ENCODE measurements at regions not wholly inside any gene's neighbourhood (a gene's known extent, or its start where the extent isn't known, plus 50 kb on each side); places are given as distances from the start of the nearest gene placed in this dataset.
"Not testable (repeated sequence)": the region's sequence is repeated elsewhere in the genome, so short reads cannot be mapped to it uniquely, and the experiment has no call there.

GRCh38 chr6:51049983-51050877 is 231.6 kb downstream of the TFAP2B start:
- ChIA-PET CTCF (interaction anchor here (0.5 to 0.7 kb wide), 4 partner anchors 353 to 925 kb away, joined by 3 to 4 read pairs (median 3); no protein-coding TSS in a partner anchor), POLR2A (no interaction called here)
- no peak for TF ChIP-seq CTCF (IDR thresholded peaks at IDR 0.05; ENCODE audit: unreplicated experiment)
- Mint-ChIP-seq H3K9me3 (ENCODE audit: unreplicated experiment) (no peaks in the 10 kb centered on the region), H3K4me1 (ENCODE audit: insufficient read depth, unreplicated experiment) (peaks cover 12% of the 10 kb centered on the region), H3K4me3 (ENCODE audit: unreplicated experiment) (no peak overlapping the region), H3K27me3 (ENCODE audit: insufficient read depth, unreplicated experiment) (no peaks in the 10 kb centered on the region), H3K27ac (ENCODE audit: low read depth, unreplicated experiment) (no peak overlapping the region), H3K36me3 (ENCODE audit: insufficient read depth, unreplicated experiment) (no peaks in the 10 kb centered on the region)
- BruUV-seq (replicated peaks) = no TSS peak
- no peak for DNase-seq (ENCODE audit: unreplicated experiment)
- intact Hi-C loops (cut with micrococcal nuclease) = no loop called here

GRCh38 chr6:51052716-51053115 is 234.0 kb downstream of the TFAP2B start:
- H3K4me3 Mint-ChIP-seq (ENCODE audit: unreplicated experiment); H3K9me3 Mint-ChIP-seq (ENCODE audit: unreplicated experiment); DNase-seq (ENCODE audit: unreplicated experiment); POLR2A ChIA-PET; H3K27ac Mint-ChIP-seq (ENCODE audit: low read depth, unreplicated experiment); H3K27me3 Mint-ChIP-seq (ENCODE audit: insufficient read depth, unreplicated experiment); H3K4me1 Mint-ChIP-seq (ENCODE audit: insufficient read depth, unreplicated experiment); intact Hi-C loops (cut with micrococcal nuclease); BruUV-seq (replicated peaks); H3K36me3 Mint-ChIP-seq (ENCODE audit: insufficient read depth, unreplicated experiment): not testable (repeated sequence)
- CTCF ChIA-PET = interaction anchor here (1.0 kb wide), 1 partner anchor 23 kb away, joined by 3 read pairs; no protein-coding TSS in a partner anchor

- CTCF ChIA-PET; intact Hi-C loops (cut with micrococcal nuclease); H3K4me3 Mint-ChIP-seq (ENCODE audit: unreplicated experiment); H3K4me1 Mint-ChIP-seq (ENCODE audit: insufficient read depth, unreplicated experiment); BruUV-seq (replicated peaks); H3K36me3 Mint-ChIP-seq (ENCODE audit: insufficient read depth, unreplicated experiment); DNase-seq (ENCODE audit: unreplicated experiment); H3K27me3 Mint-ChIP-seq (ENCODE audit: insufficient read depth, unreplicated experiment); POLR2A ChIA-PET; H3K9me3 Mint-ChIP-seq (ENCODE audit: unreplicated experiment); H3K27ac Mint-ChIP-seq (ENCODE audit: low read depth, unreplicated experiment): not testable (repeated sequence)
Observed at GRCh38 chr6:51055316-51055715, 236.6 kb downstream of the TFAP2B start.

- intact Hi-C loops (cut with micrococcal nuclease) = no loop called here
- no peak overlapping the region for H3K4me3 Mint-ChIP-seq (ENCODE audit: unreplicated experiment)
- H3K9me3 Mint-ChIP-seq (ENCODE audit: unreplicated experiment) = peaks cover 8% of the 10 kb centered on the region
- DNase-seq (ENCODE audit: unreplicated experiment) = no peak
- H3K27me3 Mint-ChIP-seq (ENCODE audit: insufficient read depth, unreplicated experiment) = no peaks in the 10 kb centered on the region
- H3K36me3 Mint-ChIP-seq (ENCODE audit: insufficient read depth, unreplicated experiment) = no peaks in the 10 kb centered on the region
- TF ChIP-seq CTCF (IDR thresholded peaks at IDR 0.05; ENCODE audit: unreplicated experiment) = no peak
- CTCF ChIA-PET = no interaction called here
- no TSS peak for BruUV-seq (replicated peaks)
- H3K27ac Mint-ChIP-seq (ENCODE audit: low read depth, unreplicated experiment) = no peak overlapping the region
- POLR2A ChIA-PET = no interaction called here
- H3K4me1 Mint-ChIP-seq (ENCODE audit: insufficient read depth, unreplicated experiment) = no peaks in the 10 kb centered on the region
Observed at GRCh38 chr6:51057296-51057695, 238.6 kb downstream of the TFAP2B start.

GRCh38 chr6:51060262-51060762 is 241.6 kb downstream of the TFAP2B start:
- ChIA-PET CTCF (no interaction called here), POLR2A (no interaction called here)
- Mint-ChIP-seq H3K27ac (ENCODE audit: low read depth, unreplicated experiment) (no peak overlapping the region), H3K4me1 (ENCODE audit: insufficient read depth, unreplicated experiment) (no peaks in the 10 kb centered on the region), H3K36me3 (ENCODE audit: insufficient read depth, unreplicated experiment) (no peaks in the 10 kb centered on the region), H3K27me3 (ENCODE audit: insufficient read depth, unreplicated experiment) (no peaks in the 10 kb centered on the region), H3K9me3 (ENCODE audit: unreplicated experiment) (peaks cover 8% of the 10 kb centered on the region), H3K4me3 (ENCODE audit: unreplicated experiment) (no peak overlapping the region)
- intact Hi-C loops (cut with micrococcal nuclease) = no loop called here
- no peak for TF ChIP-seq CTCF (IDR thresholded peaks at IDR 0.05; ENCODE audit: unreplicated experiment)
- BruUV-seq (replicated peaks) = no TSS peak
- no peak for DNase-seq (ENCODE audit: unreplicated experiment)

All from MCF 10A (cell line).